HG02759 (cell line): ENCODE measurements at regions not wholly inside any gene's neighbourhood (a gene's known extent, or its start where the extent isn't known, plus 50 kb on each side); places are given as distances from the start of the nearest gene placed in this dataset.

Experiments used
- ATAC-seq: cut with Tn5 transposase; IDR thresholded peaks from one replicate; pipeline ENCODE4 v1.9.1; 2021; ENCODE audit warnings: mild to moderate bottlenecking, moderate library complexity; ENCODE audit not compliant: unreplicated experiment

DNA sequence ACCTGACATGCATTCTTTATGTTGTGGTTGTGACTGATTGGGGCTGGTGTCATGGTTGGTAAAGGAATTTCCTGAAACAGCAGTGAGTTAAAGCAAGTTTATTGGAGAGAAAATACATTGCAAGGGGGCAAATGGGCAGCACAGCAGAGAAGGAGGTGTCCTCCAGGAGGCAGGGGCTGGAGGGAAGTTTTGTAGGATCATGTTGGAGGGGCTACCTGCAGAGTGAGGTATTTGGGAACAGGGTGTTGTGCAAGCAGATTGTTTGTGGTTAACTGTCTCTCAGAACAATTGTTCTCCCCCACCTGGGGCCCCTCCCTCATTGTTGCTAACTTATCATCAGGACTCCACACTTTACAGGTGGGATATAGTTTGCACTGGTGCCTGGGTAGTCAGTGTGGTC, 196.0 kb downstream of the NSUN3 start:
- no peak for ATAC-seq

DNA sequence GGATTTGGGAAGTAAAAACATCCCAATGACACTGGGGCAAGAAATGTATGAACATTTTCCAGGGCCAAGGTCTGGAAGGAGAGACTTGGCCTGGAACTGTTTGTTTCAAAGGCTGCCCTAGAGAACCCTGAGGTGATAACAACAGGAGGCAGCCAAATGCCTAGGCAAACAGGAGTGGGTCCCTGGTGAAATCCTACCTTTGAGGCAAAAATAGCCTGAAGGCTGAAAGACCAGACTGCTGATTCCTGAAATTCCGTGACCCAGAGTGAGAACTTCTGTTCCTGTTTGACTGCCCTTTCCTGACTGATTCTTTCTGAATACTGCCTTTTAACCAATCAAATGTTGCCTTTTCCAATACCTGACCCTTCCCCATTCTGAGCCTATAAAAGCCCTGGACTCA, 196.4 kb downstream of the NSUN3 start:
- ATAC-seq, result no peak

GRCh38 chr3:94269763-94270162, 206.9 kb downstream of the NSUN3 start:
- ATAC-seq, result no peak

- ATAC-seq, result no peak
Observed at GRCh38 chr3:94272016-94272415, 209.2 kb downstream of the NSUN3 start.

- no peak for ATAC-seq
Observed at GRCh38 chr3:94280958-94281357, 218.1 kb downstream of the NSUN3 start.

DNA sequence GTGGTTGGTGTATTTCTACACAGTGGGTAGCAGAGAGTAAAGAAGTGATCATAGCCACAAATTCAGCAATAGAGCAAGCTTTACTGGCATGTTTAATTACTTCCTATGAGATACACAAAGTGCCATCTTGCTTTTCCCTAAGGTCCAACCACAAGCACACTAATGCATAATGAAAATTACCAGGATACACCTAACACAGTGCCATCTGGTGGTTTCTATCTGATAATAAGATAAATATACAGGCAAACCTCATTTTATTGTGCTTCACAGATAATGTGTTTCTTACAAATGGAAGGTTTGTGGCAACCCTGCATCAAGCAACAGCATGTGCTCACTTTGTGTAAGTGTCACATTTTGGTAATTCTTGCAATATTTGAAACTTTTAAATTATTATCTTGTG, 223.0 kb downstream of the NSUN3 start:
- no peak for ATAC-seq

- no peak for ATAC-seq
Observed at GRCh38 chr3:94291686-94292085, 228.8 kb downstream of the NSUN3 start.

DNA sequence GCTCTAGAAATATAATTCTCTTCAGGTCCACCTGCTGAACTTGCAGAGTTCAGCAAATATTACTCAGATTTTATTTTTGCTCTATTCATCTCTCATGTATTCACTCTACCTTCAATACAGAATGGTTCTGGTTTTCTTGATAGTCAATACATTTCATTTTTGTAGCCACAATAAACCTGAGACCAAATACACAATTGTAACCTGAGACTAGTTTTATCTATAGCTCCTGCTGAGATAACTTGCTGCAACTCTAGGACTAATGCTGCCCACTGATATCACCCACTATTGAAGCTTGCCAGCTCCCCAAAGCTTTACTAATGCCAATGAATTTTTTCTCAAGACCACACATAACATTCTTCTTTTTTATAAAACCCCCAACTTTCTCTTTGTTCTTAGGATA, 229.3 kb downstream of the NSUN3 start:
- no peak for ATAC-seq

GRCh38 chr3:94293793-94294195, 230.9 kb downstream of the NSUN3 start:
- no peak for ATAC-seq

- ATAC-seq, result no peak
Observed at GRCh38 chr3:94294806-94295205, 231.9 kb downstream of the NSUN3 start.

DNA sequence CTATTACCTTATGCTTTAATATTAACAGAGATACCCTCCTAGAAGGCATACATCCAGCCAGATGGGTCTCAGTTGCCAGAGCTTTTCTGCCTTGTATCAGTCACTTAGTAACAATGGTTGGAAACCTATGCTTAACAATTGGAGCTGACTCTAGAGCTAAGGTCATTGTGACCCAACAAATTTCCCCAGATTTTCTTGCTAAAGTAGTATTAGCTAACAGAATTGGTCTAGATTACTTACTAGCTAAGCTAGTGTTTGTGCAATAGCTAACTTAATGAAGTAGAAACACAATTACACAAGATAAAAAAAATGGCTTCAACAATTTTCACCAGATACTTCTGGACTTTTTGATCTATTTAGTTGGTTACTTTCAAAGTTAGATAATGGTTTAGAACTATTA, 236.9 kb downstream of the NSUN3 start:
- no peak for ATAC-seq

DNA sequence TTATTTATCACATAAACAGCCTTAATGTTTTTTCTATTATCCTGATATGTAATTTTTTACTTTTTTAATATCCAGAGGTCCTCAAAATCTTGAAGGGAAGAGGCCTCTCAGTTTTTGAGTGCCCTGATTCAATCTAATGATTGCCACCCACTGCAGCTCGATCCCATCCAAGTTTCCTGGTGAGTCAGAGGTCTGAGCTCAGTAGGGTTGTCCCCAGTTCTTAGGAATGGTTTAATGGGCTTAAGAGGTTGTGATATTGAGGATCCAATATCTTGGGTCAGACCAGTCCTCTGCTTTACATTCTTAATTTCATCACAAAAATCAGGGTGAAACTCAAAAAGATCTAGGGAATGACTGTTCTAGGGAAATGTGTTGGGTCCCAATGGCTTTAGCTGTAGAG, 238.5 kb downstream of the NSUN3 start:
- ATAC-seq, result no peak

GRCh38 chr3:94303266-94303665, 240.4 kb downstream of the NSUN3 start:
- ATAC-seq, result no peak

DNA sequence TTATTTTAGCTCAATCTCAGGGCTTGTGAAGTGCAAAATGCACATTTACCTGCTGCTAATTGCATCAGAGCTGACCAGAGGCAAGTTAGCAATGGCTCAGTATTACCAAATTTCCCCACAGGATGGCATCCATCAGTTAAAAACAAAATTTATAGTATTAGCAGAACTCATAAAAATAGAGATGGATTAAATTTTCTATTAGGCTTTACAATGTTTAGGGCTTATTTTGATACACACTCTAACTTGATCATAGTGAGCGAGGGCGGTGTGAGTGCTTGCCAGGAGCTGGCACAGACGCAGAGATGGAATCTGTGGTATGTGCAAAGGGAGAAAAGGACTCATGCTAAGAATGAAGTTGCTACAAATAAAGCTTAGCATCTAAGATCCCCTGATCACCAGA, 241.0 kb downstream of the NSUN3 start:
- ATAC-seq, result no peak

- no peak for ATAC-seq
Observed at GRCh38 chr3:94304954-94305353, 242.1 kb downstream of the NSUN3 start.

DNA sequence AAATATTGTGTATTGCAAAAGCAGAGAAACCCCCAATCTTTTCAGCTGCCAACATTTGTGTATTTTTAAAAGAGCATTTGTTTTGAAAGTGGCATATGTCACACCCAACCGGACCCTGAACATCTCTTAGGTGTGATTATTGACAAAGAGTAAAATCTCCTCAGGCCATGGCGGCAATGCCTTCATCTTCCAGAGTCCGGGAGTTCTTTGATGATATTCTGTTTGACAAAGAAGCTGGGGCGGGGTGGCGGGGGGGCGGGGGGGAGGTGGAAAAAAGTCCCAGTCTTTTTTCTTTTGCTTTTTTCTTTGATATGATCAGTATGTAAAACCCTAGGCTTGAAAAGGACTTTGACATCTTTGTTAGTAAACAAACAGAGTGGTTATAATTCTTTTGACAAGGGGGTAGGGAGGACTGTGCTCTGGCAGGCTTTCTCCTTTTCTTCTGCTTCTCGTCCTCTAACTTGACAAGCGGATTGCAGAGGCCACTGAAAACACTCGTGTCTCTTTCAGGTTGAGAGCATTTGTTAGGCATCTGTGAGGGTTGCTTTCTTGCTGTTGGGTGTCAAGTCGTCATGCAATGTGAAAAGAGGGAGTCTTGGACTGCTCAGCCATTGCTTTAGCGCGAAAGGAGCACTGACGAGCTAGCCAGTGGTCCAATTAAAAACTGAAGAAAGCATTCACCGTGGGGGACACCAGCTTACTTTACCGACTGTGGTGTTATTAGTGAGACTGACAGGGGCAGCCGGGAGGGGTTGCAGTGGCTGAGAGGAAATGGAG, 243.2 kb downstream of the NSUN3 start:
- no peak for ATAC-seq

- ATAC-seq, result no peak
Observed at GRCh38 chr3:94307588-94307987, 244.7 kb downstream of the NSUN3 start.

DNA sequence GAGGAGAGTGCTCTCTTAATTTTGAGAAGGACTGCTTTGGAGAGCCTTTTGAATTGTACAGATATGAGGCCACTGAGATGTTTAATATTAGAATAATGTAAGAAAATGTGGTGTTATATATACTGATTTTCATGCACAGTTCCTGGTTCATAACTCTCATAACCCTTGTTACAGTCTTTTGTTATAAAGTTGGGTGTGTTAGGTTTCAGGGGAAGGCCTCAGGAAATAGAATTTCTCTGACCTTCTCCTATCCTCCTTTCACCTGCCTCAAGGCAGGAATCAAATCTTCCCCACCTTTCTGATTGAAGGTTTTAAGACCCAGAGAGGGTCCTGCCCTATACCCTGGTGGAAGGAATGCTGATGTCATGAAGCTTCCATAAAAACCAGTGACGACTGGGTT, 245.9 kb downstream of the NSUN3 start:
- no peak for ATAC-seq

DNA sequence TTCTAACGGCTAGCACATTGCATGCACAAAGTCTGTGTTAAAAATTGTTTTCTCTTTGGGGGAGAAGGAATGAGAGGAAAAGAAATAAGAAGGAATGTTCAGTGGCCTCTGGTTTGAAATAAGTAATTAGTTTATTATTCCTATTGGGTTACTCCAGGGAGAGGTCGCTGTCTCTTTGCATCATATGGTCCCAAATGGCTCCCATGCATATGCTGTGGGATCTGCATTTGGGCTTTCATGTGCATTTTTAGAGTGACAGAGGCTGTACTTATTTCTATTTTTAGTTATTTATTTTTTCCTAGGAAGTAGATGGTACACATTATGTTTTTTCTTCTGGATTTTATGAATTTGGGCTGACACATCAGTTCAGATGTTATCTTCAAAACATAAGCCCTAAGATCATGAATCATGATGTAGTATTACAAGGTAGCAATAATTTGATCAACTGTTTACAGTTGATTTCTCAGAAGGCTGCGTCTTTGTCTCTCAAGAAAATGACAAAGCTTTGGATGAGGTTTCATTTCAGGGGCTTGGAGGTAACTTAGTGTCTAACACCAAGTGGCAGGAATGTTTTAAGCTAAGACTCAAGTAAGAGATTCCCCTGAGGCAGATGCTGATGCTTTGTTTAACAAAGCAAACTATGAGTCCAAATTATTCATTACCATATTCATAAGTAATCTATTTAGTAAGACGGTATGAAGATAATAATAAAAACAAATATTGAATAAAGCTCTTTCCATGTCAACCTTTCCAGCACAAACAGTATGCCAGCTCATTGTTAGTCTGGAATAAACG, 247.7 kb downstream of the NSUN3 start:
- ATAC-seq, result no peak

GRCh38 chr3:94311651-94312050, 248.8 kb downstream of the NSUN3 start:
- ATAC-seq, result no peak

DNA sequence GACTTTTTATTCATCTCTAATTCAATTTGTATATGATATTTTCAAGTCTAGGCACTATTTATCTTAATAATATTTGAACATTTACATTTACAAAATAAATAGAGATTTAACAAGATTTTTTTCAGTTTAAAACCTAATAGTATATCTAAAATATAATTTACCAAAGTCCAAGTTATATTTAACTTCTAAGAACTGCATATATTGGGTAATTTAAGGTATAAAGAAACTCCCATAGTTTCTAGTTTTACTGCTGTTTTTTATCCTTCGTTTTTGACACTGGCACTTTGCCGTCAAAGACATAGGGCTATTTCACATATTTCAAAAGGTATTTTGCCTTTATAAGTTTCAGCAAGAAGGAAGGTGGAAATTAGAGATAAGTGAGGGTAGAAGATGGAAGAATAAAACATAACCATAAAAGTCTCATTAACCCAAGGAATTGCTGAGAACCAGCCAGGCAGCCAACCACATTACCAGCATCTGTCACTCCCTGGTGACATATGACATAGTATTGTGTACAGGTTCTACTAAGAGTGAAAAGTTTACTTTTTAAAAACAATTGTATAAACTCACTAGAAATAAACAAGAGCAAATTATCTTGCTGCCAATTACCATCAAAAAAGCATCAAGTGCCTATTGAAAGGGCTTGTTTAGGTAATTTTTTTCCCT, 251.5 kb downstream of the NSUN3 start:
- no peak for ATAC-seq

- no peak for ATAC-seq
Observed at GRCh38 chr3:94317017-94317416, 254.2 kb downstream of the NSUN3 start.
